ENCODE measurements at regions not wholly inside any gene's neighbourhood (a gene's known extent, or its start where the extent isn't known, plus 50 kb on each side); places are given as distances from the start of the nearest gene placed in this dataset.
"Not testable (repeated sequence)": the region's sequence is repeated elsewhere in the genome, so short reads cannot be mapped to it uniquely, and the experiment has no call there.

- H3K36me3 ChIP-seq (ENCODE audit: control insufficient read depth, insufficient read depth, low read length): no peaks in the 10 kb centered on the region
- no peaks in the 10 kb centered on the region for H3K9me3 ChIP-seq (replicated peaks; ENCODE audit: control insufficient read depth, low read depth, low read length)
- no peak overlapping the region for H3K27ac ChIP-seq (ENCODE audit: low read length)
- DNase-seq: no peak
- no peaks in the 10 kb centered on the region for H3K4me1 ChIP-seq (ENCODE audit: control insufficient read depth, insufficient read depth, low read length)
- H3K4me3 ChIP-seq (ENCODE audit: low read length): no peak overlapping the region
- peaks cover 20% of the 10 kb centered on the region for H3K27me3 ChIP-seq (ENCODE audit: control insufficient read depth, insufficient read depth, low read length)
- 0% methylated on average over 1 of the region's 7 CpGs for WGBS (ENCODE audit: insufficient coverage)
These were observed 103.6 kb upstream of the ADGRG2 start for GRCh38 chrX:19225909-19226308.

- no CpG with 5 or more reads among the region's 4 CpGs for WGBS (ENCODE audit: insufficient coverage)
- H3K9me3 ChIP-seq (replicated peaks; ENCODE audit: control insufficient read depth, low read depth, low read length); DNase-seq; H3K36me3 ChIP-seq (ENCODE audit: control insufficient read depth, insufficient read depth, low read length); H3K4me3 ChIP-seq (ENCODE audit: low read length); H3K27ac ChIP-seq (ENCODE audit: low read length); H3K4me1 ChIP-seq (ENCODE audit: control insufficient read depth, insufficient read depth, low read length): not testable (repeated sequence)
- H3K27me3 ChIP-seq (ENCODE audit: control insufficient read depth, insufficient read depth, low read length): peaks cover 13% of the 10 kb centered on the region
These were observed 107.6 kb upstream of the ADGRG2 start for GRCh38 chrX:19229896-19230295.

- DNase-seq: peak; percentile 29
- Histone ChIP-seq H3K27me3 (ENCODE audit: control insufficient read depth, insufficient read depth, low read length) (peaks cover 3% of the 10 kb centered on the region), H3K9me3 (replicated peaks; ENCODE audit: control insufficient read depth, low read depth, low read length) (peaks cover 2% of the 10 kb centered on the region), H3K4me1 (ENCODE audit: control insufficient read depth, insufficient read depth, low read length) (no peaks in the 10 kb centered on the region), H3K4me3 (ENCODE audit: low read length) (no peak overlapping the region), H3K36me3 (ENCODE audit: control insufficient read depth, insufficient read depth, low read length) (no peaks in the 10 kb centered on the region), H3K27ac (ENCODE audit: low read length) (no peak overlapping the region)
- 71% methylated on average over 1 of the region's 3 CpGs for WGBS (ENCODE audit: insufficient coverage)
These were observed 105.8 kb upstream of the PDHA1 start for GRCh38 chrX:19237901-19238300.

- H3K9me3 ChIP-seq (replicated peaks; ENCODE audit: control insufficient read depth, low read depth, low read length): peaks cover 4% of the 10 kb centered on the region
- no CpG with 5 or more reads among the region's 5 CpGs for WGBS (ENCODE audit: insufficient coverage)
- no peak for DNase-seq
- no peaks in the 10 kb centered on the region for H3K4me1 ChIP-seq (ENCODE audit: control insufficient read depth, insufficient read depth, low read length)
- no peaks in the 10 kb centered on the region for H3K36me3 ChIP-seq (ENCODE audit: control insufficient read depth, insufficient read depth, low read length)
- no peak overlapping the region for H3K4me3 ChIP-seq (ENCODE audit: low read length)
- no peaks in the 10 kb centered on the region for H3K27me3 ChIP-seq (ENCODE audit: control insufficient read depth, insufficient read depth, low read length)
- H3K27ac ChIP-seq (ENCODE audit: low read length): no peak overlapping the region
These were observed 100.3 kb upstream of the PDHA1 start for GRCh38 chrX:19243431-19243830.

- H3K27me3 ChIP-seq (ENCODE audit: control insufficient read depth, insufficient read depth, low read length); H3K36me3 ChIP-seq (ENCODE audit: control insufficient read depth, insufficient read depth, low read length); H3K27ac ChIP-seq (ENCODE audit: low read length); H3K9me3 ChIP-seq (replicated peaks; ENCODE audit: control insufficient read depth, low read depth, low read length); H3K4me3 ChIP-seq (ENCODE audit: low read length); DNase-seq; H3K4me1 ChIP-seq (ENCODE audit: control insufficient read depth, insufficient read depth, low read length): not testable (repeated sequence)
- 77% methylated on average over 4 of the region's 6 CpGs for WGBS (ENCODE audit: insufficient coverage)
These were observed 98.8 kb upstream of the PDHA1 start for GRCh38 chrX:19244921-19245320.

- Histone ChIP-seq H3K4me3 (ENCODE audit: low read length) (no peak overlapping the region), H3K27ac (ENCODE audit: low read length) (no peak overlapping the region), H3K36me3 (ENCODE audit: control insufficient read depth, insufficient read depth, low read length) (no peaks in the 10 kb centered on the region), H3K27me3 (ENCODE audit: control insufficient read depth, insufficient read depth, low read length) (no peaks in the 10 kb centered on the region), H3K9me3 (replicated peaks; ENCODE audit: control insufficient read depth, low read depth, low read length) (peaks cover 2% of the 10 kb centered on the region), H3K4me1 (ENCODE audit: control insufficient read depth, insufficient read depth, low read length) (no peaks in the 10 kb centered on the region)
- no CpG with 5 or more reads among the region's 4 CpGs for WGBS (ENCODE audit: insufficient coverage)
- DNase-seq: no peak
These were observed 97.9 kb upstream of the PDHA1 start for GRCh38 chrX:19245711-19246269.

GRCh38 chrX:19256986-19257385 is 86.7 kb upstream of the PDHA1 start:
- Histone ChIP-seq H3K27ac (ENCODE audit: low read length) (no peak overlapping the region), H3K9me3 (replicated peaks; ENCODE audit: control insufficient read depth, low read depth, low read length) (no peaks in the 10 kb centered on the region), H3K4me1 (ENCODE audit: control insufficient read depth, insufficient read depth, low read length) (no peaks in the 10 kb centered on the region), H3K4me3 (ENCODE audit: low read length) (no peak overlapping the region), H3K36me3 (ENCODE audit: control insufficient read depth, insufficient read depth, low read length) (no peaks in the 10 kb centered on the region), H3K27me3 (ENCODE audit: control insufficient read depth, insufficient read depth, low read length) (peaks cover 4% of the 10 kb centered on the region)
- DNase-seq: peak; percentile 42
- 63% methylated on average over 5 of the region's 8 CpGs for WGBS (ENCODE audit: insufficient coverage)

- not testable (repeated sequence) for H3K27ac ChIP-seq (ENCODE audit: low read length); H3K9me3 ChIP-seq (replicated peaks; ENCODE audit: control insufficient read depth, low read depth, low read length); H3K4me3 ChIP-seq (ENCODE audit: low read length); H3K27me3 ChIP-seq (ENCODE audit: control insufficient read depth, insufficient read depth, low read length); H3K4me1 ChIP-seq (ENCODE audit: control insufficient read depth, insufficient read depth, low read length); H3K36me3 ChIP-seq (ENCODE audit: control insufficient read depth, insufficient read depth, low read length); DNase-seq
- WGBS (ENCODE audit: insufficient coverage): 67% methylated on average over 4 of the region's 10 CpGs
These were observed 82.7 kb upstream of the PDHA1 start for GRCh38 chrX:19261026-19261425.

- Histone ChIP-seq H3K27me3 (ENCODE audit: control insufficient read depth, insufficient read depth, low read length) (peaks cover 8% of the 10 kb centered on the region), H3K27ac (ENCODE audit: low read length) (no peak overlapping the region), H3K36me3 (ENCODE audit: control insufficient read depth, insufficient read depth, low read length) (no peaks in the 10 kb centered on the region), H3K4me3 (ENCODE audit: low read length) (no peak overlapping the region), H3K4me1 (ENCODE audit: control insufficient read depth, insufficient read depth, low read length) (no peaks in the 10 kb centered on the region), H3K9me3 (replicated peaks; ENCODE audit: control insufficient read depth, low read depth, low read length) (no peaks in the 10 kb centered on the region)
- no peak for DNase-seq
- WGBS (ENCODE audit: insufficient coverage): no CpG with 5 or more reads among the region's 1 CpG
These were observed 73.0 kb upstream of the PDHA1 start for GRCh38 chrX:19270727-19271126.

- H3K27ac ChIP-seq (ENCODE audit: low read length): no peak overlapping the region
- peaks cover 8% of the 10 kb centered on the region for H3K27me3 ChIP-seq (ENCODE audit: control insufficient read depth, insufficient read depth, low read length)
- no peaks in the 10 kb centered on the region for H3K4me1 ChIP-seq (ENCODE audit: control insufficient read depth, insufficient read depth, low read length)
- DNase-seq: no peak
- H3K36me3 ChIP-seq (ENCODE audit: control insufficient read depth, insufficient read depth, low read length): no peaks in the 10 kb centered on the region
- no peaks in the 10 kb centered on the region for H3K9me3 ChIP-seq (replicated peaks; ENCODE audit: control insufficient read depth, low read depth, low read length)
- no CpG with 5 or more reads among the region's 2 CpGs for WGBS (ENCODE audit: insufficient coverage)
- no peak overlapping the region for H3K4me3 ChIP-seq (ENCODE audit: low read length)
These were observed 71.3 kb upstream of the PDHA1 start for GRCh38 chrX:19272452-19272851.

GRCh38 chrX:19280636-19281035 is 63.1 kb upstream of the PDHA1 start:
- no peak for DNase-seq
- Histone ChIP-seq H3K27ac (ENCODE audit: low read length) (no peak overlapping the region), H3K36me3 (ENCODE audit: control insufficient read depth, insufficient read depth, low read length) (no peaks in the 10 kb centered on the region), H3K9me3 (replicated peaks; ENCODE audit: control insufficient read depth, low read depth, low read length) (no peaks in the 10 kb centered on the region), H3K4me1 (ENCODE audit: control insufficient read depth, insufficient read depth, low read length) (no peaks in the 10 kb centered on the region), H3K27me3 (ENCODE audit: control insufficient read depth, insufficient read depth, low read length) (no peaks in the 10 kb centered on the region), H3K4me3 (ENCODE audit: low read length) (no peak overlapping the region)
- WGBS (ENCODE audit: insufficient coverage): no CpG with 5 or more reads among the region's 1 CpG

All from muscle of leg (tissue), 3 donors.